Esophagus squamous epithelium (tissue), 4 donors: ENCODE measurements at regions not wholly inside any gene's neighbourhood (a gene's known extent, or its start where the extent isn't known, plus 50 kb on each side); places are given as distances from the start of the nearest gene placed in this dataset.

Experiments used
- POLR2A ChIP-seq, 4 donors: fragments of 450-650 bp; IDR thresholded peaks; one replicate each; pipeline ENCODE4 v1.6.1; 2017; ENCODE audit warnings: antibody characterized with exemption in 4 of 4, mild to moderate bottlenecking in 4 of 4, moderate library complexity in 3 of 4
- TF ChIP-seq, protein P1 (sequence below), 6 experiments: fragments of 450-650 bp in 4 of 6; fragments of 200-600 bp in 2 of 6; sonication (generic) in 2 of 6; IDR thresholded peaks; one replicate each; pipeline ENCODE4 v1.5.1; 2016 to 2019; ENCODE audit warnings: antibody characterized with exemption in 6 of 6, mild to moderate bottlenecking in 4 of 6, moderate library complexity in 4 of 6

DNA sequence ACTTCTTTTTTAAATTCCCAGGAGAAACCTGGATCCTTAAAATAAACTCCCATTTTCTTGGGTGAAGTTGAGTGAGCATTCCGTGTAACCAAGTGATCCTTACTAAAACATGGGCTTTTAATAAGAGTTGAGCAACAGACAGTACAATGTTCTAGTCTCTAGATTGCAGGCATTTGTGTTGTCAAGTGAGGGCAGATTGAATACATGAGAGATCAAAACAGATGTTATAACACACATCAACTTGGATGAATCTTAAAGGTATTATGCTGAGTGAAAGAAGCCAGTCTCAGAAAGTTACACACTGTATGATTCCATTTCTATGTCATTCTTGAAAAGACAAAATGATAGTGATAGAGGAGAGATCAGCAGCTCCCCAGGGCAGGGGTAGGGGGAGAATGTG, 213.9 kb upstream of the CCDC196 start:
- no peak for TF ChIP-seq POLR2A (IDR thresholded peaks at IDR 0.05)
- TF ChIP-seq, protein P1, sequence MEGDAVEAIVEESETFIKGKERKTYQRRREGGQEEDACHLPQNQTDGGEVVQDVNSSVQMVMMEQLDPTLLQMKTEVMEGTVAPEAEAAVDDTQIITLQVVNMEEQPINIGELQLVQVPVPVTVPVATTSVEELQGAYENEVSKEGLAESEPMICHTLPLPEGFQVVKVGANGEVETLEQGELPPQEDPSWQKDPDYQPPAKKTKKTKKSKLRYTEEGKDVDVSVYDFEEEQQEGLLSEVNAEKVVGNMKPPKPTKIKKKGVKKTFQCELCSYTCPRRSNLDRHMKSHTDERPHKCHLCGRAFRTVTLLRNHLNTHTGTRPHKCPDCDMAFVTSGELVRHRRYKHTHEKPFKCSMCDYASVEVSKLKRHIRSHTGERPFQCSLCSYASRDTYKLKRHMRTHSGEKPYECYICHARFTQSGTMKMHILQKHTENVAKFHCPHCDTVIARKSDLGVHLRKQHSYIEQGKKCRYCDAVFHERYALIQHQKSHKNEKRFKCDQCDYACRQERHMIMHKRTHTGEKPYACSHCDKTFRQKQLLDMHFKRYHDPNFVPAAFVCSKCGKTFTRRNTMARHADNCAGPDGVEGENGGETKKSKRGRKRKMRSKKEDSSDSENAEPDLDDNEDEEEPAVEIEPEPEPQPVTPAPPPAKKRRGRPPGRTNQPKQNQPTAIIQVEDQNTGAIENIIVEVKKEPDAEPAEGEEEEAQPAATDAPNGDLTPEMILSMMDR (IDR thresholded peaks at IDR 0.05), result no peak
